ENCODE measurements at regions not wholly inside any gene's neighbourhood (a gene's known extent, or its start where the extent isn't known, plus 50 kb on each side); places are given as distances from the start of the nearest gene placed in this dataset.

DNA sequence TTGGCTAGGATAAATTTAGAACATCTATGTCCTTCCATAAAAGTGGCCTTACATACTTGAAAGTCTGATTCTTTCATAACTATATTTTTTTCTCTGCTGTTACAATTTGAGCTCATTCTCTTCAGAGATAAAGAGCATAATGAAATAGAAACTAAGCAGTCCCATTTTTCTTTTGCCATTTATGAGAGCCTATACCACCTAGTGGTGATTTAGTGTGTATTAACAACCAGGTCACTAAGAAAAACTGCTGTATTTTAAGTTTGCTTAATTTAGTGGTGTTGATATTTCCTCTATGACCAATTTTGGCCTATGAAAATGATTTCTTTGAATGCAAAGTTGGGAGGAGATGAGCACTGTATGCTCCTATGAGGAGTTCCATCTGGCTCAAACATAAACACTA, 88.7 kb upstream of the ZWINT start:
- TF ChIP-seq MEF2B (IDR thresholded peaks at IDR 0.05; ENCODE audit: partially characterized antibody, poor library complexity, severe bottlenecking) (no peak), RAD21 (IDR thresholded peaks at IDR 0.05; ENCODE audit: insufficient read depth, low read depth, low read length) (peak; percentile 65), HCFC1 (IDR thresholded peaks at IDR 0.05; ENCODE audit: low read length) (no peak), NFYB (IDR thresholded peaks at IDR 0.05; ENCODE audit: insufficient read depth, low read depth, low read length) (no peak), NR2F1 (conservative IDR thresholded peaks at IDR 0.05) (no peak), SIN3A (IDR thresholded peaks at IDR 0.05; ENCODE audit: low read depth, low read length) (no peak), FOS (IDR thresholded peaks at IDR 0.05; ENCODE audit: borderline replicate concordance, extremely low read depth, insufficient read length) (no peak), CBX5 (IDR thresholded peaks at IDR 0.05; ENCODE audit: low read depth) (no peak), FOXM1 (IDR thresholded peaks at IDR 0.05; ENCODE audit: low read depth, low read length) (no peak)
- TF ChIP-seq, protein P1, sequence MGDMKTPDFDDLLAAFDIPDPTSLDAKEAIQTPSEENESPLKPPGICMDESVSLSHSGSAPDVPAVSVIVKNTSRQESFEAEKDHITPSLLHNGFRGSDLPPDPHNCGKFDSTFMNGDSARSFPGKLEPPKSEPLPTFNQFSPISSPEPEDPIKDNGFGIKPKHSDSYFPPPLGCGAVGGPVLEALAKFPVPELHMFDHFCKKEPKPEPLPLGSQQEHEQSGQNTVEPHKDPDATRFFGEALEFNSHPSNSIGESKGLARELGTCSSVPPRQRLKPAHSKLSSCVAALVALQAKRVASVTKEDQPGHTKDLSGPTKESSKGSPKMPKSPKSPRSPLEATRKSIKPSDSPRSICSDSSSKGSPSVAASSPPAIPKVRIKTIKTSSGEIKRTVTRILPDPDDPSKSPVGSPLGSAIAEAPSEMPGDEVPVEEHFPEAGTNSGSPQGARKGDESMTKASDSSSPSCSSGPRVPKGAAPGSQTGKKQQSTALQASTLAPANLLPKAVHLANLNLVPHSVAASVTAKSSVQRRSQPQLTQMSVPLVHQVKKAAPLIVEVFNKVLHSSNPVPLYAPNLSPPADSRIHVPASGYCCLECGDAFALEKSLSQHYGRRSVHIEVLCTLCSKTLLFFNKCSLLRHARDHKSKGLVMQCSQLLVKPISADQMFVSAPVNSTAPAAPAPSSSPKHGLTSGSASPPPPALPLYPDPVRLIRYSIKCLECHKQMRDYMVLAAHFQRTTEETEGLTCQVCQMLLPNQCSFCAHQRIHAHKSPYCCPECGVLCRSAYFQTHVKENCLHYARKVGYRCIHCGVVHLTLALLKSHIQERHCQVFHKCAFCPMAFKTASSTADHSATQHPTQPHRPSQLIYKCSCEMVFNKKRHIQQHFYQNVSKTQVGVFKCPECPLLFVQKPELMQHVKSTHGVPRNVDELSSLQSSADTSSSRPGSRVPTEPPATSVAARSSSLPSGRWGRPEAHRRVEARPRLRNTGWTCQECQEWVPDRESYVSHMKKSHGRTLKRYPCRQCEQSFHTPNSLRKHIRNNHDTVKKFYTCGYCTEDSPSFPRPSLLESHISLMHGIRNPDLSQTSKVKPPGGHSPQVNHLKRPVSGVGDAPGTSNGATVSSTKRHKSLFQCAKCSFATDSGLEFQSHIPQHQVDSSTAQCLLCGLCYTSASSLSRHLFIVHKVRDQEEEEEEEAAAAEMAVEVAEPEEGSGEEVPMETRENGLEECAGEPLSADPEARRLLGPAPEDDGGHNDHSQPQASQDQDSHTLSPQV (IDR thresholded peaks at IDR 0.05), result no peak
- TF ChIP-seq, protein P2, sequence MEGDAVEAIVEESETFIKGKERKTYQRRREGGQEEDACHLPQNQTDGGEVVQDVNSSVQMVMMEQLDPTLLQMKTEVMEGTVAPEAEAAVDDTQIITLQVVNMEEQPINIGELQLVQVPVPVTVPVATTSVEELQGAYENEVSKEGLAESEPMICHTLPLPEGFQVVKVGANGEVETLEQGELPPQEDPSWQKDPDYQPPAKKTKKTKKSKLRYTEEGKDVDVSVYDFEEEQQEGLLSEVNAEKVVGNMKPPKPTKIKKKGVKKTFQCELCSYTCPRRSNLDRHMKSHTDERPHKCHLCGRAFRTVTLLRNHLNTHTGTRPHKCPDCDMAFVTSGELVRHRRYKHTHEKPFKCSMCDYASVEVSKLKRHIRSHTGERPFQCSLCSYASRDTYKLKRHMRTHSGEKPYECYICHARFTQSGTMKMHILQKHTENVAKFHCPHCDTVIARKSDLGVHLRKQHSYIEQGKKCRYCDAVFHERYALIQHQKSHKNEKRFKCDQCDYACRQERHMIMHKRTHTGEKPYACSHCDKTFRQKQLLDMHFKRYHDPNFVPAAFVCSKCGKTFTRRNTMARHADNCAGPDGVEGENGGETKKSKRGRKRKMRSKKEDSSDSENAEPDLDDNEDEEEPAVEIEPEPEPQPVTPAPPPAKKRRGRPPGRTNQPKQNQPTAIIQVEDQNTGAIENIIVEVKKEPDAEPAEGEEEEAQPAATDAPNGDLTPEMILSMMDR (IDR thresholded peaks at IDR 0.05 in 2 of 3, conservative IDR thresholded peaks at IDR 0.05 in 1 of 3; ENCODE audit: control insufficient read depth in 2 of 3, extremely low read depth in 1 of 3, insufficient read depth in 1 of 3, low read depth in 3 of 3, low read length in 3 of 3), result peak; percentile 9 to 27 (median 21); a peak in 2 of 6 replicates
- TF ChIP-seq, protein P3, sequence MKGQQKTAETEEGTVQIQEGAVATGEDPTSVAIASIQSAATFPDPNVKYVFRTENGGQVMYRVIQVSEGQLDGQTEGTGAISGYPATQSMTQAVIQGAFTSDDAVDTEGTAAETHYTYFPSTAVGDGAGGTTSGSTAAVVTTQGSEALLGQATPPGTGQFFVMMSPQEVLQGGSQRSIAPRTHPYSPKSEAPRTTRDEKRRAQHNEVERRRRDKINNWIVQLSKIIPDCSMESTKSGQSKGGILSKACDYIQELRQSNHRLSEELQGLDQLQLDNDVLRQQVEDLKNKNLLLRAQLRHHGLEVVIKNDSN (IDR thresholded peaks at IDR 0.05; ENCODE audit: borderline replicate concordance, extremely low read length, insufficient read depth, low read depth, low read length), result no peak
- H2AFZ ChIP-seq (ENCODE audit: control insufficient read depth, low read depth, low read length), result no peak overlapping the region
- H3K4me1 ChIP-seq (ENCODE audit: control insufficient read depth, insufficient read depth, low read length), result no peaks in the 10 kb centered on the region
- no peak overlapping the region for H3K4me3 ChIP-seq
- POLR2A ChIA-PET, result no interaction called here
- H3K9ac ChIP-seq (ENCODE audit: control insufficient read depth, insufficient read depth, low read length), result no peak overlapping the region
- RAD21 ChIA-PET (ENCODE audit: unreplicated experiment), result interaction anchor here (0.8 kb wide), 1 partner anchor 709 kb away, joined by 3 read pairs; no protein-coding TSS in a partner anchor
- CTCF ChIA-PET, result interaction anchor here (0.7 to 1.3 kb wide), 3 partner anchors 13 to 333 kb away, joined by 3 to 4 read pairs (median 3); no protein-coding TSS in a partner anchor
- intact Hi-C loops (cut with micrococcal nuclease; ENCODE audit: unreplicated experiment) (no loop called here), in situ Hi-C loops (cut with MboI) (no loop called here)
- no peaks in the 10 kb centered on the region for H4K20me1 ChIP-seq (ENCODE audit: control insufficient read depth, insufficient read depth)
- DNase-seq (ENCODE audit: low read depth, low spot score) (no peak), ATAC-seq (peak; percentile 75), FAIRE-seq (no peak)
- H3K36me3 ChIP-seq (ENCODE audit: control insufficient read depth in 2 of 2, insufficient read depth in 2 of 2, low read length in 1 of 2), result no peaks in the 10 kb centered on the region
- no peaks in the 10 kb centered on the region for H3K79me2 ChIP-seq (ENCODE audit: control insufficient read depth, insufficient read depth, low read length)
- no peak overlapping the region for H3K4me2 ChIP-seq (ENCODE audit: control insufficient read depth, insufficient read depth)
- no peaks in the 10 kb centered on the region for H3K27me3 ChIP-seq (replicated peaks in 1 of 2; ENCODE audit: control insufficient read depth in 2 of 2, insufficient read depth in 2 of 2, low read length in 1 of 2)
- no peaks in the 10 kb centered on the region for H3K9me3 ChIP-seq (replicated peaks; ENCODE audit: control insufficient read depth, insufficient read depth, low read length)
- SMC1A ChIA-PET (ENCODE audit: uncharacterized antibody, unreplicated experiment), result interaction anchor here (0.5 to 1.0 kb wide), 2 partner anchors 277 to 852 kb away, joined by 3 read pairs; no protein-coding TSS in a partner anchor
- no TSS peak for BruUV-seq (replicated peaks)
- H3K27ac ChIP-seq (ENCODE audit: control insufficient read depth, insufficient read depth), result no peak overlapping the region

Measured in GM12878 (cell line).